ENCODE measurements at regions not wholly inside any gene's neighbourhood (a gene's known extent, or its start where the extent isn't known, plus 50 kb on each side); places are given as distances from the start of the nearest gene placed in this dataset.

- H3K27me3 ChIP-seq = no peaks in the 10 kb centered on the region
- 62% methylated on average over 4 of the region's 4 CpGs for WGBS (ENCODE audit: insufficient coverage, low coverage, low lambda C conversion rate, missing lambda C conversion rate)
- DNase-seq = no peak
Measured at GRCh38 chr4:136967069-136967468, 565.2 kb downstream of the PCDH18 start.

GRCh38 chr4:136965478-136965877 is 566.8 kb downstream of the PCDH18 start:
- Histone ChIP-seq H3K27me3 (no peaks in the 10 kb centered on the region), H3K4me1 (no peaks in the 10 kb centered on the region), H3K9me3 (no peaks in the 10 kb centered on the region), H3K27ac (no peak overlapping the region), H3K36me3 (no peaks in the 10 kb centered on the region), H3K4me3 (no peak overlapping the region)
- TF ChIP-seq CTCF (IDR thresholded peaks at IDR 0.05) (no peak), POLR2A (IDR thresholded peaks at IDR 0.05) (no peak)
- ATAC-seq (no peak), DNase-seq (no peak)
- intact Hi-C loops (cut with DNase I) = no loop called here
- WGBS (ENCODE audit: insufficient coverage, low coverage, low lambda C conversion rate, missing lambda C conversion rate) = 45% methylated on average over 3 of the region's 3 CpGs

More at GRCh38 chr4:136967069-136967468, 565.2 kb downstream of the PCDH18 start:
- H3K27ac ChIP-seq = no peak overlapping the region
- no peak for TF ChIP-seq POLR2A (IDR thresholded peaks at IDR 0.05)
- TF ChIP-seq CTCF (IDR thresholded peaks at IDR 0.05) = no peak
- H3K4me3 ChIP-seq = no peak overlapping the region
- intact Hi-C loops (cut with DNase I) = no loop called here
- no peaks in the 10 kb centered on the region for H3K9me3 ChIP-seq
- H3K36me3 ChIP-seq = no peaks in the 10 kb centered on the region
- H3K4me1 ChIP-seq = no peaks in the 10 kb centered on the region
- no peak for ATAC-seq

GRCh38 chr4:136962868-136963267 is 569.4 kb downstream of the PCDH18 start:
- DNase-seq (no peak), ATAC-seq (no peak)
- Histone ChIP-seq H3K36me3 (no peaks in the 10 kb centered on the region), H3K9me3 (no peaks in the 10 kb centered on the region), H3K27ac (no peak overlapping the region), H3K4me1 (no peaks in the 10 kb centered on the region), H3K4me3 (no peak overlapping the region), H3K27me3 (no peaks in the 10 kb centered on the region)
- WGBS (ENCODE audit: insufficient coverage, low coverage, low lambda C conversion rate, missing lambda C conversion rate) = 22% methylated on average over 2 of the region's 2 CpGs
- TF ChIP-seq POLR2A (IDR thresholded peaks at IDR 0.05) (no peak), CTCF (IDR thresholded peaks at IDR 0.05) (no peak)
- intact Hi-C loops (cut with DNase I) = no loop called here

DNA sequence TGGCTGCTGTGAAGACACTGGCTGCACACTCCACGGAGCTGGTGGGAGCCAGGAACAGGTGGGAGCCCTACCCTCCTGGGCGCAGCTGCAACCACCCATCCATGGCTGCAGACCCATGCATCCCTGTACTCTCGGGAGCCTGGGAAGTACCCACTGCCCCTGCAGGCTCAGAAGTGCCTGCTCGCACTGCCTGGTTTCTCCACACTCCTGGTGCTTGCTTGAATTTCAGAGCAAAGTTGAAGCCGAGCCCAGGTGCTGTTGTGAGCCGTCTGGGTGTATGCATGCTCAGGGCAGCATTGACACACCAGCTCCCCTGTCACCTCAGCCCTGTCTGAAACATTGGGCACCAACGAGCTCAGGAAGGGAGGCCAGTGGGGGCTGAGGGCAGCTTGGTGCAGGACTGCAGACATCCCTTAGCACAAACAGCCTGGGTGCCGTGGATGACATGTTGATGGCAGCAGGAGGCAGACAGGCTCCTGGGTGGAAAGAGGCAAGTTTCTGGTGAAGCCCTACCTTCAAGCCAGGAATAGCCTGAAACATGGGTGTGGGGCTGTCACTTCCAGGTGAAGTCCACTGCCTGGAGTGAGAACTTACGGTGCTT is 585.9 kb downstream of the PCDH18 start:
- Histone ChIP-seq H3K27ac (no peak overlapping the region), H3K4me1 (no peaks in the 10 kb centered on the region), H3K4me3 (no peak overlapping the region), H3K9me3 (no peaks in the 10 kb centered on the region), H3K36me3 (no peaks in the 10 kb centered on the region), H3K27me3 (no peaks in the 10 kb centered on the region)
- DNase-seq = no peak
- WGBS (ENCODE audit: insufficient coverage, low coverage, low lambda C conversion rate, missing lambda C conversion rate) = 62% methylated on average over 2 of the region's 9 CpGs
- TF ChIP-seq CTCF (IDR thresholded peaks at IDR 0.05) = no peak
- TF ChIP-seq POLR2A (IDR thresholded peaks at IDR 0.05) = no peak
- ATAC-seq = peak in 2 of 4 donors; percentile 9 to 27
- intact Hi-C loops (cut with DNase I) = no loop called here

DNA sequence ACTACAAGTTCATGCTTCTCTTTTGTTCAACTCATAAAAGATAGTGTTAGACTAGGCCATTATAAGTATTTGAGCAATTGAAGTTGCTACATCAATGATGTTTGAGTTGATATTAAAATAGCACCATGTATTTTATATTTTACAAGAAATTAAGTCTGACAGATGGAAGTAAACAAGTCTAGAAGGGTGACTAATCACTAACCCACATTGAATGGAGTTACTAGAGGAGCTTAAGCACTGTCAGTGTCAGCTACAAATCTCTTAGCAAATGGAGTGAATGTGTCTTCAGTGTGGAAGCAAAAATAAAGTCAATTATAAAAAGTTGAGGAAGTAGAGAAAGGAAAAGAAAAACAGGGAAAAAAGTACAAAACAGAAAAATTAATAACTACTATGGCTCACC is 592.5 kb downstream of the PCDH18 start:
- TF ChIP-seq CTCF (IDR thresholded peaks at IDR 0.05) (no peak), POLR2A (IDR thresholded peaks at IDR 0.05) (no peak)
- no peak overlapping the region for H3K27ac ChIP-seq
- H3K4me3 ChIP-seq = no peak overlapping the region
- no peaks in the 10 kb centered on the region for H3K9me3 ChIP-seq
- no peak for DNase-seq
- H3K36me3 ChIP-seq = no peaks in the 10 kb centered on the region
- ATAC-seq = no peak
- H3K4me1 ChIP-seq = no peaks in the 10 kb centered on the region
- intact Hi-C loops (cut with DNase I) = no loop called here
- no peaks in the 10 kb centered on the region for H3K27me3 ChIP-seq
